Neural cell (in vitro differentiated cells): ENCODE measurements at regions not wholly inside any gene's neighbourhood (a gene's known extent, or its start where the extent isn't known, plus 50 kb on each side); places are given as distances from the start of the nearest gene placed in this dataset.

Experiments
- H2AFZ ChIP-seq: fragments of 200-600, 300-800 bp; sonication (generic), shearing (Covaris generic); 2 replicates; pipeline ENCODE4 v1.6.0; 2014; ENCODE audit warnings: low read depth, mild to moderate bottlenecking, antibody characterized with exemption, low read length, moderate library complexity
- H3F3A ChIP-seq: fragments of 200-600 bp; shearing (Covaris generic); 2 replicates; pipeline ENCODE4 v1.6.1; 2016; ENCODE audit warnings: mild to moderate bottlenecking, moderate library complexity, mixed read lengths, antibody characterized with exemption, low read length; ENCODE audit not compliant: insufficient read depth, poor library complexity, severe bottlenecking
- H3K27ac ChIP-seq: fragments of 200-600, 300-800 bp; sonication (generic), shearing (Covaris generic); 2 replicates; pipeline ENCODE4 v1.5.1; 2014; ENCODE audit warnings: mild to moderate bottlenecking, low read length, moderate library complexity
- H3K27me3 ChIP-seq: fragments of 300-800, 200-600 bp; sonication (generic), shearing (Covaris generic); 2 replicates; pipeline ENCODE4 v1.6.0; 2014; ENCODE audit warnings: mild to moderate bottlenecking, low read depth, low read length, moderate library complexity; ENCODE audit not compliant: insufficient read depth
- H3K36me3 ChIP-seq: fragments of 300-800, 200-600 bp; sonication (generic), shearing (Covaris generic); 2 replicates; pipeline ENCODE4 v1.5.1; 2014; ENCODE audit warnings: mild to moderate bottlenecking, antibody characterized with exemption, low read length, moderate library complexity; ENCODE audit not compliant: insufficient read depth
- H3K4me2 ChIP-seq: fragments of 300-800, 200-600 bp; sonication (generic), shearing (Covaris generic); 2 replicates; pipeline ENCODE4 v1.6.0; 2014; ENCODE audit warnings: mild to moderate bottlenecking, low read length
- H3K4me3 ChIP-seq: fragments of 300-800, 200-600 bp; sonication (generic), shearing (Covaris generic); 2 replicates; pipeline ENCODE4 v1.5.1; 2014; ENCODE audit warnings: mild to moderate bottlenecking, low read length, moderate library complexity
- H3K79me2 ChIP-seq: fragments of 200-600 bp; shearing (Covaris generic); replicated peaks from 2 replicates; pipeline ENCODE4 v1.6.0; 2014; ENCODE audit warnings: mild to moderate bottlenecking, low read length, moderate library complexity; ENCODE audit not compliant: insufficient read depth
- H3K9ac ChIP-seq: fragments of 300-800, 200-600 bp; sonication (generic), shearing (Covaris generic); 2 replicates; pipeline ENCODE4 v1.6.1; 2016; ENCODE audit warnings: mild to moderate bottlenecking, low read length, mixed read lengths
- H3K9me2 ChIP-seq: fragments of 200-600 bp; shearing (Covaris generic); 2 replicates; pipeline ENCODE4 v1.6.1; 2016; ENCODE audit warnings: mild to moderate bottlenecking, low read length, mixed read lengths; ENCODE audit not compliant: insufficient read depth
- H3K9me3 ChIP-seq: fragments of 200-600, 300-800 bp; sonication (generic), shearing (Covaris generic); 2 replicates; pipeline ENCODE4 v1.6.1; 2016; ENCODE audit warnings: mild to moderate bottlenecking, mixed run types, low read length, moderate library complexity, mixed read lengths
- H4K20me1 ChIP-seq: fragments of 200-600 bp; shearing (Covaris generic); 2 replicates; pipeline ENCODE4 v1.6.1; 2016; ENCODE audit warnings: mild to moderate bottlenecking, mixed run types; ENCODE audit not compliant: insufficient read depth
- EP300 ChIP-seq: fragments of 450-650 bp; conservative IDR thresholded peaks from 2 replicates; pipeline ENCODE4 v1.6.1; 2014; ENCODE audit warnings: antibody characterized with exemption, mild to moderate bottlenecking, moderate library complexity; ENCODE audit not compliant: poor library complexity, severe bottlenecking
- EZH2 ChIP-seq: fragments of 200-600, 300-800 bp; shearing (Covaris generic), sonication (generic); IDR thresholded peaks from 2 replicates; pipeline ENCODE4 v1.6.1; 2014; ENCODE audit warnings: antibody characterized with exemption, low read length, borderline replicate concordance, mild to moderate bottlenecking; ENCODE audit not compliant: insufficient read depth, poor library complexity, severe bottlenecking
- MXI1 ChIP-seq: fragments of 450-650 bp; conservative IDR thresholded peaks from 2 replicates; pipeline ENCODE4 v1.6.1; 2014; ENCODE audit warnings: antibody characterized with exemption, mild to moderate bottlenecking; ENCODE audit not compliant: poor library complexity, severe bottlenecking
- POLR2AphosphoS5 ChIP-seq: IDR thresholded peaks from 2 replicates; pipeline ENCODE4 v1.6.1; 2012
- RAD21 ChIP-seq: fragments of 450-650 bp; conservative IDR thresholded peaks from 2 replicates; pipeline ENCODE4 v1.6.1; 2014; ENCODE audit warnings: antibody characterized with exemption, mild to moderate bottlenecking, moderate library complexity
- REST ChIP-seq: IDR thresholded peaks from 2 replicates; pipeline ENCODE4 v1.6.1; 2012; ENCODE audit warnings: borderline replicate concordance
- SMC3 ChIP-seq: fragments of 450-650 bp; conservative IDR thresholded peaks from 2 replicates; pipeline ENCODE4 v1.6.1; 2014; ENCODE audit warnings: antibody characterized with exemption, mild to moderate bottlenecking, moderate library complexity; ENCODE audit not compliant: poor library complexity
- TAF1 ChIP-seq: IDR thresholded peaks from 2 replicates; pipeline ENCODE4 v1.6.1; 2012; ENCODE audit warnings: low read depth
- TF ChIP-seq, protein P1 (sequence below): fragments of 450-650 bp; IDR thresholded peaks from 2 replicates; pipeline ENCODE4 v1.5.1; 2014; ENCODE audit warnings: antibody characterized with exemption, mild to moderate bottlenecking, moderate library complexity; ENCODE audit not compliant: poor library complexity, severe bottlenecking

- Histone ChIP-seq H3K4me3 (no peak overlapping the region), H3K9me3 (no peaks in the 10 kb centered on the region), H4K20me1 (no peaks in the 10 kb centered on the region), H3K36me3 (no peaks in the 10 kb centered on the region), H3F3A (peaks cover 3% of the 10 kb centered on the region), H3K4me2 (no peak overlapping the region), H3K9me2 (no peaks in the 10 kb centered on the region), H3K27me3 (no peaks in the 10 kb centered on the region), H3K9ac (no peak overlapping the region), H3K27ac (no peak overlapping the region), H2AFZ (no peak overlapping the region), H3K79me2 (no peaks in the 10 kb centered on the region)
- no peak for TF ChIP-seq SMC3
- TF ChIP-seq EZH2 = no peak
Measured at GRCh38 chr5:27652505-27652904, 614.1 kb upstream of the CDH9 start.

- Histone ChIP-seq H3K27me3 (no peaks in the 10 kb centered on the region), H3K4me3 (no peak overlapping the region), H3K36me3 (no peaks in the 10 kb centered on the region), H4K20me1 (no peaks in the 10 kb centered on the region), H3K4me2 (no peak overlapping the region), H3K27ac (no peak overlapping the region), H3F3A (no peaks in the 10 kb centered on the region), H3K9me2 (no peaks in the 10 kb centered on the region), H3K9ac (no peak overlapping the region), H3K79me2 (no peaks in the 10 kb centered on the region), H3K9me3 (peaks cover 6% of the 10 kb centered on the region), H2AFZ (no peak overlapping the region)
- TF ChIP-seq RAD21 = no peak
- TF ChIP-seq, protein P1, sequence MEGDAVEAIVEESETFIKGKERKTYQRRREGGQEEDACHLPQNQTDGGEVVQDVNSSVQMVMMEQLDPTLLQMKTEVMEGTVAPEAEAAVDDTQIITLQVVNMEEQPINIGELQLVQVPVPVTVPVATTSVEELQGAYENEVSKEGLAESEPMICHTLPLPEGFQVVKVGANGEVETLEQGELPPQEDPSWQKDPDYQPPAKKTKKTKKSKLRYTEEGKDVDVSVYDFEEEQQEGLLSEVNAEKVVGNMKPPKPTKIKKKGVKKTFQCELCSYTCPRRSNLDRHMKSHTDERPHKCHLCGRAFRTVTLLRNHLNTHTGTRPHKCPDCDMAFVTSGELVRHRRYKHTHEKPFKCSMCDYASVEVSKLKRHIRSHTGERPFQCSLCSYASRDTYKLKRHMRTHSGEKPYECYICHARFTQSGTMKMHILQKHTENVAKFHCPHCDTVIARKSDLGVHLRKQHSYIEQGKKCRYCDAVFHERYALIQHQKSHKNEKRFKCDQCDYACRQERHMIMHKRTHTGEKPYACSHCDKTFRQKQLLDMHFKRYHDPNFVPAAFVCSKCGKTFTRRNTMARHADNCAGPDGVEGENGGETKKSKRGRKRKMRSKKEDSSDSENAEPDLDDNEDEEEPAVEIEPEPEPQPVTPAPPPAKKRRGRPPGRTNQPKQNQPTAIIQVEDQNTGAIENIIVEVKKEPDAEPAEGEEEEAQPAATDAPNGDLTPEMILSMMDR = no peak
- TF ChIP-seq EP300 = no peak
- TF ChIP-seq POLR2AphosphoS5 = no peak
- TF ChIP-seq TAF1 = no peak
- no peak for TF ChIP-seq SMC3
- TF ChIP-seq MXI1 = no peak
- no peak for TF ChIP-seq REST
- no peak for TF ChIP-seq EZH2
Measured at GRCh38 chr5:27639005-27639612, 600.7 kb upstream of the CDH9 start.

DNA sequence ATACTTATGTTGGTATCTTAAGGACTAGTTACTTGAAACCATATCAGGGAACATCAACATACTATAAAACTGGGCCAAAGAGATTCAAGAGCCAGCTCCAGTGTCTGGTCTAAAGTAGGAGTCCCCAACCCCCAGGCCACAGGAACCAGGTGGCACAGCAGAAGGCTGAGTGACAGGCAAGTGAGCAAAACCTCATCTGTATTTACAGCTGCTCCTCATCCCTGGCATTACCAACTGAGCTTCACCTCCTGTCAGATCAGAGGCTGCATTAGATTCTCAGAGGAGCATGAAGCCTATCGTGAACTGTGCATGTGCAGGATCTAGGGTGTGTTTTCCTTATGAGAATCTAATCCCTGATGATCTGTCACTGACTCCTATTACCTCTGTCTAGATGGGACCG lies 581.6 kb upstream of the CDH9 start:
- no peak overlapping the region for H3K4me2 ChIP-seq
- no peak overlapping the region for H3K27ac ChIP-seq
- no peaks in the 10 kb centered on the region for H3K9me3 ChIP-seq
- no peaks in the 10 kb centered on the region for H3K36me3 ChIP-seq
- H3F3A ChIP-seq = no peaks in the 10 kb centered on the region
- no peak overlapping the region for H3K4me3 ChIP-seq
- no peaks in the 10 kb centered on the region for H3K79me2 ChIP-seq
- H3K27me3 ChIP-seq = no peaks in the 10 kb centered on the region
- TF ChIP-seq POLR2AphosphoS5 (no peak), TAF1 (no peak)
- H3K9me2 ChIP-seq = no peaks in the 10 kb centered on the region
- no peak overlapping the region for H3K9ac ChIP-seq
- no peak overlapping the region for H2AFZ ChIP-seq
- H4K20me1 ChIP-seq = no peaks in the 10 kb centered on the region
